GM13977 (cell line): ENCODE measurements at regions not wholly inside any gene's neighbourhood (a gene's known extent, or its start where the extent isn't known, plus 50 kb on each side); places are given as distances from the start of the nearest gene placed in this dataset.

Experiments used
- DNase-seq: peaks from one replicate; pipeline ENCODE4 v3.0.0; 2012; ENCODE audit warnings: low spot score
- CTCF ChIP-seq: IDR thresholded peaks from 2 replicates; pipeline ENCODE4 v1.5.1; 2012; ENCODE audit warnings: mild to moderate bottlenecking, control low read depth; ENCODE audit not compliant: insufficient read depth; ENCODE audit errors: extremely low read depth, missing control alignments
- in situ Hi-C: fragments of 300-500 bp; cut with MboI; formaldehyde crosslinking; loops from one replicate; pipeline ENCODE4 v1.12.0; 2022; ENCODE audit warnings: low sequenced_read_pairs, low pct_unique_long_range_greater_than_20kb, mixed read lengths, inconsistent platforms; ENCODE audit not compliant: unreplicated experiment

GRCh38 chr20:50251383-50251748, 60.7 kb downstream of the CEBPB start:
- in situ Hi-C loops: no loop called here
- TF ChIP-seq CTCF: no peak
- no peak for DNase-seq

GRCh38 chr20:50251992-50252511, 61.4 kb downstream of the CEBPB start:
- in situ Hi-C loops: no loop called here
- DNase-seq: no peak
- TF ChIP-seq CTCF: no peak

- in situ Hi-C loops: no loop called here
- no peak for DNase-seq
Observed at GRCh38 chr20:50252701-50253100, 62.1 kb downstream of the CEBPB start.

GRCh38 chr20:50253101-50253500, 62.5 kb downstream of the CEBPB start:
- in situ Hi-C loops: no loop called here
- no peak for TF ChIP-seq CTCF
- no peak for DNase-seq

More at GRCh38 chr20:50252701-50253100, 62.1 kb downstream of the CEBPB start:
- TF ChIP-seq CTCF: no peak

- DNase-seq: no peak
- TF ChIP-seq CTCF: no peak
- in situ Hi-C loops: no loop called here
Observed at GRCh38 chr20:50254466-50255079, 63.9 kb downstream of the CEBPB start.

- in situ Hi-C loops: no loop called here
- TF ChIP-seq CTCF: no peak
- DNase-seq: no peak
Observed at GRCh38 chr20:50256577-50256976, 65.9 kb downstream of the CEBPB start.
